ENCODE measurements at regions not wholly inside any gene's neighbourhood (a gene's known extent, or its start where the extent isn't known, plus 50 kb on each side); places are given as distances from the start of the nearest gene placed in this dataset.
A peak's percentile ranks its signal among the peaks of the same experiment; 100 is the strongest.

DNA sequence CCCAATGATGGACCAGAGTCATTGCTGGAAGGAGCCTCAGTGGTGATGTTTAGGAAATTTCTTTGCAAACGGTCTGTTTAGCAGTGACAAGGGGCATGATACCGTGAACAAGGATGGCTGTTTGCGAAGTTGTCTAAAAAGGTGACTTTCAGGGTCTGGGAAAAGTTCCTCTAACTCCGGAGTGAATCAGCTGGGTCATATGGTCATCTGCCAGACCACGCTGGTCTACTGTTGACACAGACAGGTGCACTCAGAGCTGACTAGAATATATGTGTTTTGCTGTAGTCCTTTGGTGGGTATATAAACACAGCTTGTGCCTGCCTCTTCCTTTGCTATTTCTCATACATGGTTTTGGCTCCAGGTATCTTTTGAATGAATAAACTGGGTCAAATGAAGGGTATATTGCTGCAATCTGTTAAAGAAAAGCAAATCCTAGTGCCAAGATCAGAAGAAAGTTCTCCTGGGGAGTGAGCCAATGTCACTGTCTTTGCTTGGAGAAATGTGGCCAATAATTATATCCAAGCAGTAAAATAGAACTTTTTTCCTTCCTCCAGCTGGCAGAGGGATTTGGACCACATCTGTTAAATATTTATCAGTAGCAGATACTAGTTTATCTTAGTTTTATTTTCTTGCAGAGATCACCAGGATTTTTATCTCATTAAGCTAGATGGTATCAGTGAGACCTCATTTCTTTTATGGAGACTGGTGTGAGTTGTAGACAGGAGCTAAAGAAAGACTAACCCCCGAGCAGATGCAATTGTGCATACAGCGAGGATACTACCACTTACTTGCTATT, 286.0 kb downstream of the TRIB2 start:
- Histone ChIP-seq H3K9me3 (ENCODE audit: control insufficient read depth in 2 of 2, insufficient read depth in 1 of 2, low read depth in 1 of 2, low read length in 1 of 2) (no peaks in the 10 kb centered on the region), H3K27me3 (ENCODE audit: control insufficient read depth in 3 of 3, insufficient read depth in 3 of 3, low read length in 3 of 3) (no peaks in the 10 kb centered on the region), H3K36me3 (ENCODE audit: control insufficient read depth in 3 of 3, insufficient read depth in 2 of 3, low read depth in 1 of 3, low read length in 3 of 3) (no peaks in the 10 kb centered on the region), H3K27ac (ENCODE audit: low read depth in 1 of 3, low read length in 2 of 3) (no peak overlapping the region), H3K4me1 (ENCODE audit: control insufficient read depth in 3 of 3, insufficient read depth in 2 of 3, low read depth in 1 of 3, low read length in 2 of 3) (no peaks in the 10 kb centered on the region), H3K4me3 (ENCODE audit: low read depth in 1 of 3, low read length in 3 of 3) (no peak overlapping the region)
- FAIRE-seq (no peak), DNase-seq (no peak)
- WGBS, 3 donors: 63 to 82% (median 72%) methylated on average over 7 of the region's 7 CpGs

DNA sequence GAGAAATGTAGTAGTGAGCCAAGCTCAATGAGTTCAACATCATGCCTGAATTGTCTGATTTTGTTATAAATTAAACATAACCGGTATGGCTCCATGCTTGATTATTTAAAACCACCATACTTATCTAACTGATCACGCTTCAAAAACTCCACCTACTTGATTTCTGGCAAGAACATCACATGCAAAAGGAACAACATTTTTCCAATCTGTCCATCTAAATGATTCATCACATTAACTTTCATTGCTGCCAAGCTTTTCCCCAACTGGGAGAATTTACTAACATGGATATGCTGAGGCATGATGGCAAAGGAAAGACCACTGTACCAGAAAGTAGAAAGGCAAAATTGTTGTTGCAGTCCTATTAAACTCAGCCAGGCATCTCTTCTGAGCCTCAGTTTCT, 286.8 kb downstream of the TRIB2 start:
- no peaks in the 10 kb centered on the region for H3K27me3 ChIP-seq (ENCODE audit: control insufficient read depth in 3 of 3, insufficient read depth in 3 of 3, low read length in 3 of 3)
- DNase-seq (no peak), FAIRE-seq (no peak)
- no peak overlapping the region for H3K27ac ChIP-seq (ENCODE audit: low read depth in 1 of 3, low read length in 2 of 3)
- no peak overlapping the region for H3K4me3 ChIP-seq (ENCODE audit: low read depth in 1 of 3, low read length in 3 of 3)
- H3K36me3 ChIP-seq (ENCODE audit: control insufficient read depth in 3 of 3, insufficient read depth in 2 of 3, low read depth in 1 of 3, low read length in 3 of 3): no peaks in the 10 kb centered on the region
- WGBS, 3 donors: 64% methylated on average over 2 of the region's 2 CpGs
- H3K4me1 ChIP-seq (ENCODE audit: control insufficient read depth in 3 of 3, insufficient read depth in 2 of 3, low read depth in 1 of 3, low read length in 2 of 3): no peaks in the 10 kb centered on the region
- no peaks in the 10 kb centered on the region for H3K9me3 ChIP-seq (ENCODE audit: control insufficient read depth in 2 of 2, insufficient read depth in 1 of 2, low read depth in 1 of 2, low read length in 1 of 2)

DNA sequence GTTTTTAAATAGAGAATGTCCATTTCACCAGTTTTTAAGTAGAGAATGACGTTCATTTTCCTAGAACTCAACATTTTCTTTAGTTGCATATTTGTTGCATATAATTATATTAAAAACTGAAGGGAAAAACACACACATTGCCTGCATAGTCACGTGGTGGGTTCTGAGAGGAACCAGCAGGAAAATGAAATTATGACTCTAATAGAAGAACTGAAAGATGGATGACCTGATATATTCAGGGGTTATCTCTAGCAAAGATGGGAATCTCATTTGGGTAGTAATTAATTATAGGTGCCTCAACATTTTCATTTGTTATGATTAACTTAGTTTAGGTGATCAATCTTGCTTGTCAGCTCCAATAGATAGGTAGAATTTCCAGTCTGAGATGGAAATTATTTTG, 288.3 kb downstream of the TRIB2 start:
- H3K4me1 ChIP-seq (ENCODE audit: control insufficient read depth in 3 of 3, insufficient read depth in 2 of 3, low read depth in 1 of 3, low read length in 2 of 3): no peaks in the 10 kb centered on the region
- WGBS, 3 donors: 53 to 76% (median 75%) methylated on average over 2 of the region's 2 CpGs
- H3K27ac ChIP-seq (ENCODE audit: low read depth in 1 of 3, low read length in 2 of 3): no peak overlapping the region
- no peaks in the 10 kb centered on the region for H3K9me3 ChIP-seq (ENCODE audit: control insufficient read depth in 2 of 2, insufficient read depth in 1 of 2, low read depth in 1 of 2, low read length in 1 of 2)
- no peak for FAIRE-seq
- no peak for DNase-seq
- H3K36me3 ChIP-seq (ENCODE audit: control insufficient read depth in 3 of 3, insufficient read depth in 2 of 3, low read depth in 1 of 3, low read length in 3 of 3): no peaks in the 10 kb centered on the region
- H3K4me3 ChIP-seq (ENCODE audit: low read depth in 1 of 3, low read length in 3 of 3): no peak overlapping the region
- H3K27me3 ChIP-seq (ENCODE audit: control insufficient read depth in 3 of 3, insufficient read depth in 3 of 3, low read length in 3 of 3): no peaks in the 10 kb centered on the region

DNA sequence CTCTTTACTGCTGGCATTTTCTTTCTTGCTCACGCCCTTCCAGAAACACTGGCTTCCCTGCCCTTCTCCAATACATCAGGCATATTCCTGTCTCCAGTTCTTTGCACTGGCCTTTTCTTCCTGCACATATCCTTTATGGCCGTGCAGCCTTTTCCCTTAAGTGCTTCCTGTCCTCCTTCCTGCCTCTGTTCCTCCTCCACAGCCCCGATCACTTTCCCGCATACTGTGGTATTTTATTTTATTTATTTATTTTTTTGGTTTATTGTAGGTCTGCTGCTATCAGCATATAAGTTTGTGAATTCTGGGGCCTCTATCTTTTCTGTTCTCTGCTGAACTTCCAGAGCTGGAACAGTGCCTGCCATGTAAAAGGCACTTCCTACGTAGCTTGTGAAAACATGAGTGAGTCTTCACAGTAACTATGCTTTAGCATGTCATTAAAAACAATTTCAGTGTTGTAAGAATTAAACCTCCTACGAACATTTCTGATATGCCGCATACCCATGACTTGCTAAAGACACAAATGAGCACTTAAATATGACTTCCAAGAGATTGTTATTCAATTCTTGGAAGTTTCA, 289.1 kb downstream of the TRIB2 start:
- no peak for DNase-seq

DNA sequence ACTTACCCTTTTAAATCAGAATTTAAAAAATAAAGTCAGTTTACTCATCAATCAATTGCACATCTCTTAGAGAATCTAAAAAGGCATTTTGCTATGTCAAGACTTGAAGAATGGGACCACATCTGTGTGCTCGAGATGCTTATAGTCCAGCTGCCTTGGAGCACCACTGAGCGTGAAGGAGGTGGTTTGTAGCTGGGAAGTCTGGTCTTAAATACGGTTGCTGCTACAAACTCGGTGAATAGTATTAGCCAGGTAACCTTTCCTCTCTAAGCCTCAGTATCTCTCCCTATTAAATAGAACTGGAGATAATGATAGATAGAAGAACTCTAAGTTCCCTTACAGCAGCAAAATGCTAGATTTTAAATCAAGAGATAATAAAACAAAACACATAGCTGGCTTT, 289.7 kb downstream of the TRIB2 start:
- H3K4me1 ChIP-seq (ENCODE audit: control insufficient read depth in 3 of 3, insufficient read depth in 2 of 3, low read depth in 1 of 3, low read length in 2 of 3): no peaks in the 10 kb centered on the region
- DNase-seq (no peak), FAIRE-seq (no peak)
- no peaks in the 10 kb centered on the region for H3K36me3 ChIP-seq (ENCODE audit: control insufficient read depth in 3 of 3, insufficient read depth in 2 of 3, low read depth in 1 of 3, low read length in 3 of 3)
- WGBS, 3 donors: 63 to 79% (median 70%) methylated on average over 4 of the region's 4 CpGs
- no peak overlapping the region for H3K4me3 ChIP-seq (ENCODE audit: low read depth in 1 of 3, low read length in 3 of 3)
- no peaks in the 10 kb centered on the region for H3K27me3 ChIP-seq (ENCODE audit: control insufficient read depth in 3 of 3, insufficient read depth in 3 of 3, low read length in 3 of 3)
- H3K27ac ChIP-seq (ENCODE audit: low read depth in 1 of 3, low read length in 2 of 3): no peak overlapping the region
- no peaks in the 10 kb centered on the region for H3K9me3 ChIP-seq (ENCODE audit: control insufficient read depth in 2 of 2, insufficient read depth in 1 of 2, low read depth in 1 of 2, low read length in 1 of 2)

More for the DNA sequence above, 289.1 kb downstream of the TRIB2 start:
- Histone ChIP-seq H3K4me3 (ENCODE audit: low read depth in 1 of 3, low read length in 3 of 3) (no peak overlapping the region), H3K36me3 (ENCODE audit: control insufficient read depth in 3 of 3, insufficient read depth in 2 of 3, low read depth in 1 of 3, low read length in 3 of 3) (no peaks in the 10 kb centered on the region), H3K4me1 (ENCODE audit: control insufficient read depth in 3 of 3, insufficient read depth in 2 of 3, low read depth in 1 of 3, low read length in 2 of 3) (no peaks in the 10 kb centered on the region), H3K27me3 (ENCODE audit: control insufficient read depth in 3 of 3, insufficient read depth in 3 of 3, low read length in 3 of 3) (no peaks in the 10 kb centered on the region), H3K9me3 (ENCODE audit: control insufficient read depth in 2 of 2, insufficient read depth in 1 of 2, low read depth in 1 of 2, low read length in 1 of 2) (no peaks in the 10 kb centered on the region), H3K27ac (ENCODE audit: low read depth in 1 of 3, low read length in 2 of 3) (no peak overlapping the region)
- no peak for FAIRE-seq
- 72 to 86% (median 84%) methylated on average over 7 of the region's 7 CpGs for WGBS, 3 donors

DNA sequence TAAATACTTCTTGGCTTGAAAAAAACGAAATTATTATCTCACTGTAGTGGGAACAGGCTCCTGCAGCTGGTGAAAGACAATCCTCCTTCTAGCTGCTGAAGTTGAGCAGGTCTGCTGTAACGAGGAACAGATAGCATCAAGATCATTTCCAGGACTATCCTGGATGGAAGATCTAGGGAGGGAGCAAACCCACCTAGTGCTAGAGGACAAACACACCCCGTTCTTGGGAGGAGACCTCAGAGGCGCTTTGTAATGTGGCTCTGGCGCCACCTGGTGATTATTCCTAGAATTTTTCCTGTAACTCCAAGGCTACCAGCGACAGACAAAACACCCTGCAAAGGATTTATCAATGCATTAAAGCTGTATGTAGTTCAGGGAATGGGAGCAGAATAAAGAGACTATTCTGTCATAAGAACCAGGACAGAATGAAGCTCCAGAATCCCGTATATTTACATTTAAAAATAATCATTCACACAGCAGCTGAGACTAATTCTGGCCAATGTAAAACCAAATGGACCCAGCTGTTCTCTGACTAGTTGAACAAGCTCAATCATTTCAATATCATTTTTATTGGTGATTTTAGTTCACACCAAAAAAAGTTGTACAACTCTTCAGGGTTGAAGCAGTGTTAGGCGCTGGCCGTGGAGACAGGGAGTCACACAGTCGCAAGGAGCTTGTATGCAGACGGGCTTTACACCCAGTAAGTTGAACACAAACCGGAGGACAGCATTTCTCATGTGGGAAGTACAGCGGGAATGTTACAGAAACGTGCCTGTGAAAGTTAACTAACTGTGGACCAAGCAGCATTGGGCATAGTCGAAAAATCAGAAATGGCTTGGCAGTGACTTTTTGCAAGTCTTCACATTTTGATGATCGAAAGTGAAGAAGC, 290.3 kb downstream of the TRIB2 start:
- whole genome bisulfite sequencing, 3 donors: 31 to 36% (median 32%) methylated on average over 16 of the region's 16 CpGs
- H3K27ac ChIP-seq (ENCODE audit: low read depth in 1 of 3, low read length in 2 of 3): no peak overlapping the region
- H3K27me3 ChIP-seq (ENCODE audit: control insufficient read depth in 3 of 3, insufficient read depth in 3 of 3, low read length in 3 of 3): no peaks in the 10 kb centered on the region
- no peaks in the 10 kb centered on the region for H3K36me3 ChIP-seq (ENCODE audit: control insufficient read depth in 3 of 3, insufficient read depth in 2 of 3, low read depth in 1 of 3, low read length in 3 of 3)
- FAIRE-seq (no peak), DNase-seq (peak; percentile 60 to 67)
- H3K4me1 ChIP-seq (ENCODE audit: control insufficient read depth in 3 of 3, insufficient read depth in 2 of 3, low read depth in 1 of 3, low read length in 2 of 3): no peaks in the 10 kb centered on the region
- no peak overlapping the region for H3K4me3 ChIP-seq (ENCODE audit: low read depth in 1 of 3, low read length in 3 of 3)
- H3K9me3 ChIP-seq (ENCODE audit: control insufficient read depth in 2 of 2, insufficient read depth in 1 of 2, low read depth in 1 of 2, low read length in 1 of 2): no peaks in the 10 kb centered on the region

DNA sequence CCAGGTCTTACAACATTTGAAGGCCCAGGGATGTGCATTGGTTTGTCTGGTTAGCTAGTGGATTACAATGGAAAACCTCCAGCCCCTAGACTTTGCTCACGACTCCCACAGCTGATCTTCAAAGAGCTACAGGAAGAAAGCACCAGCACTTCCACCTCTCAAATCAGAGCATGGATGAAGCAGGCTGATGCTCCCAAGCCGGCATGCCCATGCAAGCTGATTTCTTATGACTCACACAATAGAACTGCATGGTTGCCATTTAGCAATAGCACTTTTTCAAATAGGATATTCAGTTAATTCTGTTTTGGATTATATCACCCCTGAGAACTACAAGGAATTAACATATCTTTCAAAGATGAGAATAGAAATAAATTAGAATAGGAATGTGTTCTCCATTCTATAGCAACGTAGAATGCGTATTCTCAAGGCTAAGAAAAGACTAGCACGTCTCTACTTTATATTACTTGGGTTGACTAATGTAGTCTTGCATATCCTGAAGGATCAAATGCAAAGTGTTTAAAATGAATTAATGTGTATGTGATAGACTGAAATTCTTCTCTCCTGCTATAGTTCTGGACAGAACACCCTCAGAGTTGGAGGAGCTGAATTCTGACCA, 292.4 kb downstream of the TRIB2 start:
- DNase-seq (no peak), FAIRE-seq (no peak)
- 72 to 86% (median 77%) methylated on average over 5 of the region's 5 CpGs for WGBS, 3 donors
- no peak overlapping the region for H3K27ac ChIP-seq (ENCODE audit: low read depth in 1 of 3, low read length in 2 of 3)
- H3K4me3 ChIP-seq (ENCODE audit: low read depth in 1 of 3, low read length in 3 of 3): no peak overlapping the region
- H3K9me3 ChIP-seq (ENCODE audit: control insufficient read depth in 2 of 2, insufficient read depth in 1 of 2, low read depth in 1 of 2, low read length in 1 of 2): no peaks in the 10 kb centered on the region
- no peaks in the 10 kb centered on the region for H3K27me3 ChIP-seq (ENCODE audit: control insufficient read depth in 3 of 3, insufficient read depth in 3 of 3, low read length in 3 of 3)
- H3K4me1 ChIP-seq (ENCODE audit: control insufficient read depth in 3 of 3, insufficient read depth in 2 of 3, low read depth in 1 of 3, low read length in 2 of 3): no peaks in the 10 kb centered on the region
- H3K36me3 ChIP-seq (ENCODE audit: control insufficient read depth in 3 of 3, insufficient read depth in 2 of 3, low read depth in 1 of 3, low read length in 3 of 3): no peaks in the 10 kb centered on the region

DNA sequence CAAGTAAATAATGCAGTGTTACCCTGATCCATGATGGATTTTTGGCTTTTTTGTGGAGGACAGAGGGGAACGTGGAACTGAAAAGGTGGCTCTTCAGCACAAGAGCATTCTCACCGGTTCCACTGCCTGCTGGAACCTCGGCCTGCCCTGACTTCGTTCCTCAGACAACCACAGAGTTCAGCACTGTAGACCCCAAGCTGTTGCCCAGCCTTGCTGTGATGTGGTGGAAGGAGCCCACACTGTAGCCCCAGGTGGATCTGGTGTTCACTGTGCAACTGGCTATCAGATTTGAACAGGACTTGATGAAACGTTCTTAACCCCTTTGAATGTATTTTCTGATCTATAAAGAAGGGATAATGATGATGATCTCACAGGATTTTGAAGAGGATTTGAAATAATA, 293.5 kb downstream of the TRIB2 start:
- Histone ChIP-seq H3K27ac (ENCODE audit: low read depth in 1 of 3, low read length in 2 of 3) (no peak overlapping the region), H3K4me3 (ENCODE audit: low read depth in 1 of 3, low read length in 3 of 3) (no peak overlapping the region), H3K27me3 (ENCODE audit: control insufficient read depth in 3 of 3, insufficient read depth in 3 of 3, low read length in 3 of 3) (no peaks in the 10 kb centered on the region), H3K4me1 (ENCODE audit: control insufficient read depth in 3 of 3, insufficient read depth in 2 of 3, low read depth in 1 of 3, low read length in 2 of 3) (no peaks in the 10 kb centered on the region), H3K36me3 (ENCODE audit: control insufficient read depth in 3 of 3, insufficient read depth in 2 of 3, low read depth in 1 of 3, low read length in 3 of 3) (no peaks in the 10 kb centered on the region), H3K9me3 (ENCODE audit: control insufficient read depth in 2 of 2, insufficient read depth in 1 of 2, low read depth in 1 of 2, low read length in 1 of 2) (no peaks in the 10 kb centered on the region)
- DNase-seq (no peak), FAIRE-seq (no peak)
- WGBS, 3 donors: 61 to 73% (median 68%) methylated on average over 5 of the region's 5 CpGs
